ENCODE measurements at regions not wholly inside any gene's neighbourhood (a gene's known extent, or its start where the extent isn't known, plus 50 kb on each side); places are given as distances from the start of the nearest gene placed in this dataset.

DNA sequence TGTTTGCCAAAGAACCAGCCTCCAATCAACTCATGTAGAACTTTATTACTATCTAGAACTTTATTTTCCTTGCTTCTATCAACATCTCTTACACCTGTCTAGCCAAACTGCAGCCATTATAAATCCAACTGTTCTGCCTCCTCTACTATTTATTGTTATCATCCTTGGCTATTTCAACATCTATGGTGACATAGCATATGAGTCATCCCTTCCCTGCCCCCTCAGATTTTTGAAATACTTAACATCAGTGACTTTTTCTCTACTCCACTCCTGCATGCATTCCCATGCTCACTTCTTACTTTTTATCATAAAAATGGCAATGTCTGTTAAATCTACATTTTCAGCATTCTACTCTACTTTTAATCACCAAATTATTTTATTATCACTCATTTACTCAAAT is 544.9 kb upstream of the NEGR1 start:
- TF ChIP-seq, protein P1, sequence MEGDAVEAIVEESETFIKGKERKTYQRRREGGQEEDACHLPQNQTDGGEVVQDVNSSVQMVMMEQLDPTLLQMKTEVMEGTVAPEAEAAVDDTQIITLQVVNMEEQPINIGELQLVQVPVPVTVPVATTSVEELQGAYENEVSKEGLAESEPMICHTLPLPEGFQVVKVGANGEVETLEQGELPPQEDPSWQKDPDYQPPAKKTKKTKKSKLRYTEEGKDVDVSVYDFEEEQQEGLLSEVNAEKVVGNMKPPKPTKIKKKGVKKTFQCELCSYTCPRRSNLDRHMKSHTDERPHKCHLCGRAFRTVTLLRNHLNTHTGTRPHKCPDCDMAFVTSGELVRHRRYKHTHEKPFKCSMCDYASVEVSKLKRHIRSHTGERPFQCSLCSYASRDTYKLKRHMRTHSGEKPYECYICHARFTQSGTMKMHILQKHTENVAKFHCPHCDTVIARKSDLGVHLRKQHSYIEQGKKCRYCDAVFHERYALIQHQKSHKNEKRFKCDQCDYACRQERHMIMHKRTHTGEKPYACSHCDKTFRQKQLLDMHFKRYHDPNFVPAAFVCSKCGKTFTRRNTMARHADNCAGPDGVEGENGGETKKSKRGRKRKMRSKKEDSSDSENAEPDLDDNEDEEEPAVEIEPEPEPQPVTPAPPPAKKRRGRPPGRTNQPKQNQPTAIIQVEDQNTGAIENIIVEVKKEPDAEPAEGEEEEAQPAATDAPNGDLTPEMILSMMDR (conservative IDR thresholded peaks at IDR 0.05), result no peak
- TF ChIP-seq EZH2 (IDR thresholded peaks at IDR 0.05; ENCODE audit: low read depth), result no peak

Data from PC-9 (cell line).